Effector memory CD4-positive, alpha-beta T cell (primary cell): ENCODE measurements at regions not wholly inside any gene's neighbourhood (a gene's known extent, or its start where the extent isn't known, plus 50 kb on each side); places are given as distances from the start of the nearest gene placed in this dataset.

Source experiments
- DNase-seq, 3 donors: peaks; one replicate each; pipeline ENCODE4 v3.0.0-alpha.2; 2020
- H3K27ac ChIP-seq: 2 replicates; pipeline ENCODE4 v1.7.0; 2013; ENCODE audit warnings: mild to moderate bottlenecking, low read length, moderate library complexity; ENCODE audit not compliant: insufficient read depth, poor library complexity, severe bottlenecking
- H3K27me3 ChIP-seq: replicated peaks from 2 replicates; pipeline ENCODE4 v1.7.0; 2013; ENCODE audit warnings: mild to moderate bottlenecking, low read length; ENCODE audit not compliant: insufficient read depth, control insufficient read depth, poor library complexity, severe bottlenecking
- H3K36me3 ChIP-seq: 2 replicates; pipeline ENCODE4 v1.7.0; 2013; ENCODE audit warnings: mild to moderate bottlenecking, low read length, moderate library complexity; ENCODE audit not compliant: control insufficient read depth, insufficient read depth
- H3K4me1 ChIP-seq: 2 replicates; pipeline ENCODE4 v1.7.0; 2013; ENCODE audit warnings: low read length, mild to moderate bottlenecking; ENCODE audit not compliant: control insufficient read depth, insufficient read depth, poor library complexity, severe bottlenecking
- H3K4me3 ChIP-seq: 2 replicates; pipeline ENCODE4 v1.7.0; 2013; ENCODE audit warnings: low read length, low read depth, mild to moderate bottlenecking; ENCODE audit not compliant: insufficient read depth, poor library complexity, severe bottlenecking
- H3K9me3 ChIP-seq: 2 replicates; pipeline ENCODE4 v1.7.0; 2013; ENCODE audit warnings: mild to moderate bottlenecking, low read length, moderate library complexity; ENCODE audit not compliant: control insufficient read depth

DNA sequence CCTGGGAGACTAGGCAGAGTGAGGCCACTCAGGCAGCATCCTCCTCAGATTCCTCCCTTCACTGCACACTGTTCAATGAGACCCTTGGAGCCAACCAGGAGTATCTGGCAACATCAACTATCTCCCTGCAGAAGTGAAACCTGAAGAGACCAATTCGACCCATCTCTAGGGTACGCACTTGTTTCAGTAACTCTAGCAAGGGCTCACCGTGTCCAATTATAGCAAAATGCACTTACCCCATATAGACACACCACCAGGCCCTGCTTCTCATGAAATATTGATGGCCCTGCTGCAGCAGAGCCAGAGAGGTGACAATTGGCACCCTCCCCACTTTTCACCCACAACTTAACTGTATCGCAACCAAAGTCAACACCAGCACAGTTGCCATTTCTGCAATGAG is 196.1 kb upstream of the IGF1R start:
- no peak overlapping the region for H3K27ac ChIP-seq
- no peaks in the 10 kb centered on the region for H3K36me3 ChIP-seq
- H3K4me3 ChIP-seq: no peak overlapping the region
- H3K9me3 ChIP-seq: no peaks in the 10 kb centered on the region
- no peaks in the 10 kb centered on the region for H3K27me3 ChIP-seq
- DNase-seq: no peak
- H3K4me1 ChIP-seq: no peaks in the 10 kb centered on the region

- Histone ChIP-seq H3K36me3 (no peaks in the 10 kb centered on the region), H3K27me3 (no peaks in the 10 kb centered on the region), H3K4me1 (no peaks in the 10 kb centered on the region), H3K4me3 (no peak overlapping the region), H3K27ac (no peak overlapping the region), H3K9me3 (no peaks in the 10 kb centered on the region)
- DNase-seq: no peak
Observed at GRCh38 chr15:98455904-98456303, 192.4 kb upstream of the IGF1R start.

- no peaks in the 10 kb centered on the region for H3K36me3 ChIP-seq
- H3K4me3 ChIP-seq: no peak overlapping the region
- H3K27me3 ChIP-seq: no peaks in the 10 kb centered on the region
- H3K9me3 ChIP-seq: no peaks in the 10 kb centered on the region
- no peak overlapping the region for H3K27ac ChIP-seq
- no peaks in the 10 kb centered on the region for H3K4me1 ChIP-seq
- DNase-seq: no peak
Observed at GRCh38 chr15:98476559-98476958, 171.8 kb upstream of the IGF1R start.

GRCh38 chr15:98480844-98481243 is 167.5 kb upstream of the IGF1R start:
- H3K27ac ChIP-seq: no peak overlapping the region
- no peaks in the 10 kb centered on the region for H3K36me3 ChIP-seq
- H3K4me3 ChIP-seq: no peak overlapping the region
- no peaks in the 10 kb centered on the region for H3K27me3 ChIP-seq
- H3K4me1 ChIP-seq: no peaks in the 10 kb centered on the region
- DNase-seq: no peak
- H3K9me3 ChIP-seq: no peaks in the 10 kb centered on the region

DNA sequence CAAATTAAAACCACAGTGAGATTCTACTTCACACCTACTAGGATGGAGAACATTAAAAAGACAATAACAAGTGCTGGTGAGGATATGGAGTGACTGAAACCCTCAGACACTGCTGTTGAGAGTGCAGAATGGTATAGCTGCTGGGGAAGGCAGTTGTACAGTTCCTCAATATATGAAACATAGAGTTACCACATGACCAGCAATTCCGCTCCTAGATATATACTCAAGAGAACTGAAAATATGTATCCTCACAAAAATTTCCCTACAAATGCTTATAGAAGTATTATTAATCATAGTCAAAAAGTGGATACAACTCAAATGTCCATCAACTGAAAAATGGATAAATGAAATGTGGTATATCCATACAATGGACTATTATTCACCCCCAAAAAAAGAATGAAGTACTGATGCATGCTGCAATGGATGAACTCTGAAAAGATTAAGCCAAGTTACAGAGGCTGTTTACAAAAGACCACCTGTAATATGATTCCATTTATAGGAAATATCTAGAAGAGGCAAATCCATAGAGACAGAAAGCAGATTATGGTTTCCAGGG is 164.7 kb upstream of the IGF1R start:
- H3K27ac ChIP-seq: no peak overlapping the region
- H3K4me3 ChIP-seq: no peak overlapping the region
- no peaks in the 10 kb centered on the region for H3K36me3 ChIP-seq
- DNase-seq: no peak
- H3K27me3 ChIP-seq: no peaks in the 10 kb centered on the region
- H3K9me3 ChIP-seq: no peaks in the 10 kb centered on the region
- no peaks in the 10 kb centered on the region for H3K4me1 ChIP-seq

GRCh38 chr15:98484914-98485313 is 163.4 kb upstream of the IGF1R start:
- no peak overlapping the region for H3K4me3 ChIP-seq
- H3K36me3 ChIP-seq: no peaks in the 10 kb centered on the region
- no peaks in the 10 kb centered on the region for H3K4me1 ChIP-seq
- no peaks in the 10 kb centered on the region for H3K9me3 ChIP-seq
- DNase-seq: no peak
- no peak overlapping the region for H3K27ac ChIP-seq
- H3K27me3 ChIP-seq: no peaks in the 10 kb centered on the region

GRCh38 chr15:98485451-98485850 is 162.9 kb upstream of the IGF1R start:
- Histone ChIP-seq H3K27me3 (no peaks in the 10 kb centered on the region), H3K36me3 (no peaks in the 10 kb centered on the region), H3K4me3 (no peak overlapping the region), H3K4me1 (no peaks in the 10 kb centered on the region), H3K27ac (no peak overlapping the region), H3K9me3 (no peaks in the 10 kb centered on the region)
- no peak for DNase-seq

GRCh38 chr15:98493966-98494511 is 154.3 kb upstream of the IGF1R start:
- H3K27ac ChIP-seq: no peak overlapping the region
- no peaks in the 10 kb centered on the region for H3K4me1 ChIP-seq
- no peak overlapping the region for H3K4me3 ChIP-seq
- no peaks in the 10 kb centered on the region for H3K27me3 ChIP-seq
- H3K36me3 ChIP-seq: no peaks in the 10 kb centered on the region
- DNase-seq: no peak
- H3K9me3 ChIP-seq: no peaks in the 10 kb centered on the region

- Histone ChIP-seq H3K4me3 (no peak overlapping the region), H3K27me3 (no peaks in the 10 kb centered on the region), H3K9me3 (no peaks in the 10 kb centered on the region), H3K4me1 (no peaks in the 10 kb centered on the region), H3K27ac (no peak overlapping the region), H3K36me3 (no peaks in the 10 kb centered on the region)
- no peak for DNase-seq
Observed at GRCh38 chr15:98501192-98501591, 147.1 kb upstream of the IGF1R start.

DNA sequence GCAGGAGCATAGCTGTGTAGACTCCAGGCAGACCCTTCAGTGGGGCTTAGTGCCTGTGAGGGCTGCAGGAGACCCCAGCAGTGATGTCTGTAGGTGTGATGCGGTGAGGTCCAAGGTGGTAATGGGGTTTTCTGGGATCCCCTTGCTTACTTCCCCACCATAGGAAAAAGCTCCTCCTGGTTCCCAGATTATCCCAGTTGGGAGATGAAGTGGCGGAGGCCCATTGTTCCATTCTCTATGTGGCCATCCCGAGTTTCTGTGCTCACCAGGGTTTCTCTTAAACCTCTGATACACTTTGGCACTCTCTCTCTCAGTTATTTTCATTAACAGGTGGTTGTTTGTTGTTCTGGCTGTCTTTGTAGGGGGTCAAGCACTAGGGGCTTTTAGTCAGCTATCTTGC is 146.7 kb upstream of the IGF1R start:
- H3K4me1 ChIP-seq: no peaks in the 10 kb centered on the region
- H3K9me3 ChIP-seq: no peaks in the 10 kb centered on the region
- no peak overlapping the region for H3K4me3 ChIP-seq
- H3K36me3 ChIP-seq: no peaks in the 10 kb centered on the region
- DNase-seq: no peak
- no peak overlapping the region for H3K27ac ChIP-seq
- H3K27me3 ChIP-seq: no peaks in the 10 kb centered on the region
